ENCODE measurements at regions not wholly inside any gene's neighbourhood (a gene's known extent, or its start where the extent isn't known, plus 50 kb on each side); places are given as distances from the start of the nearest gene placed in this dataset.

DNA sequence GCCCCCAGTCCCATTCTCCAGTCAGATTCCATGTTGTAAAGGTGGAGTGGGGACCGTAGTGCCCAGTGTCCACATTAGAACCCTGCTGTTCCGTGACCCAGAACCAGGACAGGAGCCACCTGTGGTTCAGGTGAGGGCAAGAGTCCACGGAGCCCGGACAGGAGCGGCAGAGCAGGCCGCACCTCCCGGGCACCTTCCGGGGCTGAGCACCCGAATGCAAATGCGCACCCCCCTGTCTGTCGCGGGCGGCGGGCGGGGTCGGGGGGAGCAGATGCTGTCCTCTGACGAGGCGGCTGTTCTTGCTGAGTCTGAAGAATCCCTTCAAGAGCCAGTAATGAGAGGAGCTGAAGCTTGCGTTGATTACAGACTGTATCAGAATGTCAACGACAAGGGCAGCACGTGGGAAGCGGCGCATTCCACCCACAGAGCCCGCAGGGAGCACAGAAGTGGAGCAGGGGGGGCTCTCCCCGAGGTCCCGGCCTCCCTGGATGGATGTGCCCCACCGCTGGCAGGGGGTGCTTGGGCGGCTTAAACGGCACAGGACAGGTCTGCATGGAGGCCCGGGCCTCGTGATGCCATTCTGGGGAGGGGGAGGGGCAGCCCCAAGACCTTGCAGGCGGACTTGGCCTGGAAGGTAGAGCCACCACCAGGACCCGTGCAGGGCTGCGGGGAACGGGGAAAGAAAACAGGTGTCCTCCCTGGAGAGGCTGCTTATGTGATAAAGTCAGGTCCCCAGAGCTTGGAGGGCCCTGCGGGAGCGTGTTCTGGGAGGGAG lies 407.5 kb upstream of the RNF32 start:
- no peaks in the 10 kb centered on the region for H3F3A ChIP-seq (ENCODE audit: insufficient read depth)
- TF ChIP-seq EZH2phosphoT487 (IDR thresholded peaks at IDR 0.05; ENCODE audit: insufficient read depth, low read depth) (no peak), EZH2 (IDR thresholded peaks at IDR 0.05; ENCODE audit: insufficient read depth, poor library complexity, severe bottlenecking) (no peak)
- no peak overlapping the region for H3K4me3 ChIP-seq
- H3K27me3 ChIP-seq (replicated peaks; ENCODE audit: insufficient read depth) = no peaks in the 10 kb centered on the region
- no peak for DNase-seq
- no peaks in the 10 kb centered on the region for H3K4me1 ChIP-seq (ENCODE audit: insufficient read depth)
- no peaks in the 10 kb centered on the region for H3K9me2 ChIP-seq (ENCODE audit: insufficient read depth)
- 63 to 64% methylated on average over 37 of the region's 37 CpGs for WGBS, 2 experiments (ENCODE audit: low coverage in 1 of 2, low lambda C conversion rate in 2 of 2, missing lambda C conversion rate in 2 of 2)
- in situ Hi-C loops (cut with MboI) = no loop called here
- H3K9me3 ChIP-seq (ENCODE audit: low read depth) = no peaks in the 10 kb centered on the region
- H3K9ac ChIP-seq = no peak overlapping the region
- no peaks in the 10 kb centered on the region for H4K20me1 ChIP-seq (ENCODE audit: insufficient read depth)
- no peak overlapping the region for H3K27ac ChIP-seq
- H3K79me2 ChIP-seq (ENCODE audit: insufficient read depth) = no peaks in the 10 kb centered on the region
- H2AFZ ChIP-seq = no peak overlapping the region
- no peak overlapping the region for H3K4me2 ChIP-seq (ENCODE audit: unreplicated experiment)
- H3K36me3 ChIP-seq (ENCODE audit: low read depth) = no peaks in the 10 kb centered on the region

DNA sequence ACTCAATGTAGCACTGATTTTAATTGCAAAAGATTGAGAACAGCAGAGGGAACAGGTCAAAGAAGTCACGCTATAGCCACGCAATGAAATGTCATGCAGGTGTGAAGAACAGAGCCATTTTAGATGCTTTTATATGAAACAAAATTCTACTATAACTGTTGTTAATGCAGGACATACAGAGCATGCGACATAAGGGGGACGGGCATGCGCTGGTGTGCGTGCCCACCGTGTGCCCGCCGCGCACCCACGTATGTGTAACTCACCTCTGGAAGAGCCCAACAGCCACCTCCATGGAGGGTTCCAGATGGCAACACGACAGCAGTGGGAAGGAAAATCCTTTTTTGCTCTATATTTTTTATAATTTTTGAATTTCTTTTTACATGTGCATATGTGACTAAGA lies 410.0 kb upstream of the RNF32 start:
- 49 to 62% methylated on average over 12 of the region's 12 CpGs for WGBS, 2 experiments (ENCODE audit: low coverage in 1 of 2, low lambda C conversion rate in 2 of 2, missing lambda C conversion rate in 2 of 2)
- Histone ChIP-seq H3K79me2 (ENCODE audit: insufficient read depth) (no peaks in the 10 kb centered on the region), H3K9ac (no peak overlapping the region), H3K9me2 (ENCODE audit: insufficient read depth) (no peaks in the 10 kb centered on the region), H3K27me3 (replicated peaks; ENCODE audit: insufficient read depth) (no peaks in the 10 kb centered on the region), H3K4me2 (ENCODE audit: unreplicated experiment) (no peak overlapping the region), H2AFZ (no peak overlapping the region), H3K27ac (no peak overlapping the region), H4K20me1 (ENCODE audit: insufficient read depth) (no peaks in the 10 kb centered on the region), H3K4me1 (ENCODE audit: insufficient read depth) (no peaks in the 10 kb centered on the region), H3K4me3 (no peak overlapping the region), H3K9me3 (ENCODE audit: low read depth) (no peaks in the 10 kb centered on the region), H3F3A (ENCODE audit: insufficient read depth) (no peaks in the 10 kb centered on the region), H3K36me3 (ENCODE audit: low read depth) (no peaks in the 10 kb centered on the region)
- no peak for DNase-seq
- in situ Hi-C loops (cut with MboI) = no loop called here
- TF ChIP-seq EZH2 (IDR thresholded peaks at IDR 0.05; ENCODE audit: insufficient read depth, poor library complexity, severe bottlenecking) = no peak
- TF ChIP-seq EZH2phosphoT487 (IDR thresholded peaks at IDR 0.05; ENCODE audit: insufficient read depth, low read depth) = no peak

GRCh38 chr7:156224833-156225225 lies 412.6 kb upstream of the SHH start:
- H2AFZ ChIP-seq = no peak overlapping the region
- WGBS, 2 experiments (ENCODE audit: low coverage in 1 of 2, low lambda C conversion rate in 2 of 2, missing lambda C conversion rate in 2 of 2) = 7 to 21% methylated on average over 1 of the region's 1 CpG

GRCh38 chr7:156223935-156224832 lies 411.9 kb upstream of the SHH start:
- Histone ChIP-seq H2AFZ (no peak overlapping the region), H4K20me1 (ENCODE audit: insufficient read depth) (no peaks in the 10 kb centered on the region), H3K4me3 (no peak overlapping the region), H3K27ac (no peak overlapping the region), H3K9ac (no peak overlapping the region), H3K4me1 (ENCODE audit: insufficient read depth) (no peaks in the 10 kb centered on the region), H3K9me2 (ENCODE audit: insufficient read depth) (no peaks in the 10 kb centered on the region), H3K27me3 (replicated peaks; ENCODE audit: insufficient read depth) (no peaks in the 10 kb centered on the region), H3K79me2 (ENCODE audit: insufficient read depth) (no peaks in the 10 kb centered on the region), H3K4me2 (ENCODE audit: unreplicated experiment) (no peak overlapping the region), H3K36me3 (ENCODE audit: low read depth) (no peaks in the 10 kb centered on the region), H3K9me3 (ENCODE audit: low read depth) (no peaks in the 10 kb centered on the region), H3F3A (ENCODE audit: insufficient read depth) (no peaks in the 10 kb centered on the region)
- WGBS, 2 experiments (ENCODE audit: low coverage in 1 of 2, low lambda C conversion rate in 2 of 2, missing lambda C conversion rate in 2 of 2) = 18 to 27% methylated on average over 10 of the region's 10 CpGs
- in situ Hi-C loops (cut with MboI) = no loop called here
- TF ChIP-seq EZH2 (IDR thresholded peaks at IDR 0.05; ENCODE audit: insufficient read depth, poor library complexity, severe bottlenecking) (no peak), EZH2phosphoT487 (IDR thresholded peaks at IDR 0.05; ENCODE audit: insufficient read depth, low read depth) (no peak)
- no peak for DNase-seq

More at GRCh38 chr7:156224833-156225225, 412.6 kb upstream of the SHH start:
- TF ChIP-seq EZH2phosphoT487 (IDR thresholded peaks at IDR 0.05; ENCODE audit: insufficient read depth, low read depth) (no peak), EZH2 (IDR thresholded peaks at IDR 0.05; ENCODE audit: insufficient read depth, poor library complexity, severe bottlenecking) (no peak)
- H3K27ac ChIP-seq = no peak overlapping the region
- no peaks in the 10 kb centered on the region for H3K36me3 ChIP-seq (ENCODE audit: low read depth)
- no peak overlapping the region for H3K4me2 ChIP-seq (ENCODE audit: unreplicated experiment)
- in situ Hi-C loops (cut with MboI) = no loop called here
- H3K4me3 ChIP-seq = no peak overlapping the region
- no peaks in the 10 kb centered on the region for H3K4me1 ChIP-seq (ENCODE audit: insufficient read depth)
- H3K9me3 ChIP-seq (ENCODE audit: low read depth) = no peaks in the 10 kb centered on the region
- no peaks in the 10 kb centered on the region for H4K20me1 ChIP-seq (ENCODE audit: insufficient read depth)
- H3K9me2 ChIP-seq (ENCODE audit: insufficient read depth) = no peaks in the 10 kb centered on the region
- H3K9ac ChIP-seq = no peak overlapping the region
- H3K79me2 ChIP-seq (ENCODE audit: insufficient read depth) = no peaks in the 10 kb centered on the region
- H3K27me3 ChIP-seq (replicated peaks; ENCODE audit: insufficient read depth) = no peaks in the 10 kb centered on the region
- DNase-seq = no peak
- H3F3A ChIP-seq (ENCODE audit: insufficient read depth) = no peaks in the 10 kb centered on the region

All from GM23248 (cell line).